GM21723 (cell line): ENCODE measurements at regions not wholly inside any gene's neighbourhood (a gene's known extent, or its start where the extent isn't known, plus 50 kb on each side); places are given as distances from the start of the nearest gene placed in this dataset.
A peak's percentile ranks its signal among the peaks of the same experiment; 100 is the strongest.
"Not testable (repeated sequence)": the region's sequence is repeated elsewhere in the genome, so short reads cannot be mapped to it uniquely, and the experiment has no call there.

Source experiments
- ATAC-seq: cut with Tn5 transposase; IDR thresholded peaks from one replicate; pipeline ENCODE4 v1.9.1; 2021; ENCODE audit warnings: mild to moderate bottlenecking, moderate library complexity; ENCODE audit not compliant: unreplicated experiment

DNA sequence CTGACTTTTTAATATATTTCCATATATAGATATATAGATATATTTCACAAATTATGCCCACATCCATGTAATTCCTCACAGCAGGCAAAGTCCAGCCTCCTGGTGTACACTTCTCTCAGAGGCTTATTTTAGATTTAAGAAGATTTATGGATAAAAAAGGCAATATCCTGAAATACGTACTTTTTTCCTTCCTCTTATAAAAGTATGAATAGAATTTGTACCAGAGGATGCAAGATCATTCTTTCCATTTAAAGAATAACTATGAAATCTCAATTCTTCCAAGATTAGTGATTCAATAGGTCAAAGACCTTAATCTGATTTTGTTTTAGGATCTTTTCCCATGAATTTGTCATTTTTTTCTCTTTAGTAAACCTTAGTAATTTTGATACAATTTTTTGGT, 597.9 kb upstream of the TBL1XR1 start:
- no peak for ATAC-seq

DNA sequence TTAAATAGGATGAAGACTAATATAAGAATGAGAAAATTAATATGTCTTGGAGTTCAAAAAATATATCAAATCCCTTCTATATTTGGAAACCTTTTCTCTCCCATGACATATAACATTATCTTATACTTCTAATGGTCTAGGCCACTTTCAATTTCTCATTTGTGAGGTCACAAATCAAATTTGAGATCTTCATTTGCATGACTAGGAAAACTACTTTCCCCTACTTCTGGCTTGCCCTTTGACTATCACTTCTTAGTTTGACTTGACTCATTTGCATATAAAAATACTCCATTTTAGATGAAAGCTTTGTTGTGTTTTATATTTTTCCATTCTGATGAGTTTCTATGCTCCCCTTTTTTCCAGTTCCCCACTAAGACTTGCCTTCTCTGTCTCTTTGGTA, 598.6 kb upstream of the TBL1XR1 start:
- no peak for ATAC-seq

DNA sequence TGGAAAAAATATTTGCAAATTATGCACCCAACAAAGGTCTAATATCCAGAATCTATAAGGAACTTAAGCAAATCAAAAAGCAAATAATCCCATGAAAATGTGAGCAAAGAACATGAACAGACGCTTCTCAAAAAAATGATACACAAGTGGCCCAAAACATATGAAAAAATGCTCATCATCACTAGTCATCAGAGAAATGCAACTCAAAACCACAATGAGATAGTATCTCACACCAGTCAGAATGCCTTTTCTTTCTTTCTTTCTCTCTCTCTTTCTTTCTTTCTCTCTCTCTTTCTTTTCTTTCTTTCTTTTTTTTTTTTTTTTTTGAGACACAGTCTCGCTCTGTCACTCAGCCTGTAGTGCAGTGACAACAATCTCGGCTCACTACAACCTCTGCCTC, 602.9 kb upstream of the TBL1XR1 start:
- not testable (repeated sequence) for ATAC-seq

DNA sequence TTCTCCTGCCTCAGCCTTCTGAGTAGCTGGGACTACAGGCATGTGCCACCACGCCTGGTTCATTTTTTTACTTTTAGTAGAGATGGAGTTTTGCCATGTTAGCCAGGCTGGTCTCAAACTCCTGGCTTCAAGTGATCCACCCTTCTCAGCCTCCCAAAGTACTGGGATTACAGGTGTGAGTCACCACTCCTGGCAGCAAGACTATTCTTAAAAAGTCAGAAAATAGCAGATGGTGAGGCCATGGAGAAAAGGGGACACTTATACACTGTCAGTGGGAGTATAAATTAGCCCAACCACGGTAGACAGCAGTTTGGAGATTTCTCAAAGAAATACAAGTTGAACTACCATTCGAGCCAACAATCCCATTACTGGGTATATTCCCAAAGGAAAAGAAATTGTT, 603.3 kb upstream of the TBL1XR1 start:
- ATAC-seq, result no peak

DNA sequence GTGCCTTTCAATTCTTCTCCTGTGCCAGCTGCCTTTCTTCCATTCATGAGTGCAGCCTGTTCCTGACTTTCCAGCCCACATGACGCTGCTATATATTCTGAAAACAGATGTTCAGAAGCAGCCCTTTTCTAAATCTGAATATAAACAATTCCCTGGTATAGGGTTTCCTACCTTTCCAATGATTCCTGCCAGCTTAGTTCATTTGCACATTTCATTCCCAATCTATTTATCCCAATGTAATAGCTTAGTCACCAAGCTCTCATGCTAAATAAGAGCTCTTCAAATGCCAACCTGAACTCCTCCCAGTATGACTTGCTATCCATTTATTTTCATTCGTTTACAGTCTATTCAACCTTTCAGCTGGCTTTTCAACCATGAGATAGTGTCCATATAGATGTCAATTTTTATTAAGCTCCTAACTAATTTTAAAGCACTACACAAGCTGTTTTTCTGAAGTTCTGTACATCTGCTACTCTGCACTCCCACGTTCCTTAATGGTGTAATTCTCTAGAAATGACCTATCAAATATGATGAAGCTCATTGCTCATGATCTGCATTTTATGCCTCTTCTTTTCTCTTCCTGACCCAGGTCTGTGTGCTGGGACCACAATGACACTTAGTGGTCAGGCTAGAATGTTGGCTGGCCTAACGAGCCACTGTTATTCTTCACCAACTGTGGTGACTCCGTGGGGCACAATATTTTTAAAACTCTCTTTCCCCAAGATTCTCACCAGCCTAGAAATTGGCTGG, 605.0 kb upstream of the TBL1XR1 start:
- no peak for ATAC-seq

DNA sequence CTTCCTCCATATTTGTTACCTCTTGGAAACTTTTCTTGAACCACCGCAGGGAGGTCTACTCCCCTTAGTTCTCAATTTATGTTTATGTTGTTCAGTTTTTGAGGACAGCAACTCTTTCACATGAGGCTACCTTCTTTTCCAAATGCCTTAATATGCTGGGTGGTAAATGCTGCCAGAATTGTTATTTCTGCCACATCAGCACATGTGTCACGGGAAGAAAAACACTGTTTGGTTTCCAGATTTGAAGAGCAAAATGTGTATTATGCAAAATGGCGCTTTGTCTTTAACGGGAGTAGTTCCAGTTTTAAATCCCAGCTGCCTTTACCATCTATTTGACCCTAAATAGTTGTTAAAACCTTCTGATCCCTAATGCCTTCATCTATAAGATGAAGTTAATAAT, 606.2 kb upstream of the TBL1XR1 start:
- no peak for ATAC-seq

DNA sequence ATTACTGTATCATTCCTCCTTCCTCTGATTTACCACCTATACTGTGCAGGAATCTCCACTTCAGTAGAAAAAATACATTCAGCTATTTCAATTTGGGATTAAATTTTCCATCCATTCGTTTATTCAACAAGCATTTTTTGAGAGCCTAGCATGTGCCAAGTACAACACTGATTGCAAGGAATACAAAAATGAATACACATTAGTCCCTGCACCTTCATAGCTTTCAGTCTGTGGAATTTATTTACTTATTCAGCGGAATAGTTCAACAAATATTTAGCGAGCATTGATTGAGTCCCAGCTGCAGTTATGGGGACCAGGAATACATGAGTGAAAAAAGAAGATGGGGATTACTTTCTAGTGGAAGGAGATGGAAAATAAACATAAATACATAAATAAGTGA, 606.8 kb upstream of the TBL1XR1 start:
- ATAC-seq, result no peak

DNA sequence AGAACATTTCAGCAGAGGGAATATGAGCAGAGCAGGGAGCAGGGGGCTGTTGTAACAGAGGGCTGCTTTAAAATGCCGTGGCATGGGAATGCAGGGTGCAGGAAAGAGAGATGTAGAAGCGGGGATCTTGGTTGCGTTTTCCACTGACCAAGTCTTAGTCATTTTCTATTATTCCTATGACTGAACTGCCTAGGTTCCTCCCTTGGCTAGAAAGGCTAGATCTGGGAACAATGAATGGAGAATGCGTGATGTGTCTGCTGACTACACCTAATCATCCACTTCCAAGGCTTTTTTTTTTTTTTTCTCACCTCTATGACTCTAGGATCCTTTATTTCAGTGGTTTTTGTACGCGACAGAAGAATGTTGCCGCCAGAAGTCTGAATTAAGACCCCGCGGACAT, 607.4 kb upstream of the TBL1XR1 start:
- no peak for ATAC-seq

DNA sequence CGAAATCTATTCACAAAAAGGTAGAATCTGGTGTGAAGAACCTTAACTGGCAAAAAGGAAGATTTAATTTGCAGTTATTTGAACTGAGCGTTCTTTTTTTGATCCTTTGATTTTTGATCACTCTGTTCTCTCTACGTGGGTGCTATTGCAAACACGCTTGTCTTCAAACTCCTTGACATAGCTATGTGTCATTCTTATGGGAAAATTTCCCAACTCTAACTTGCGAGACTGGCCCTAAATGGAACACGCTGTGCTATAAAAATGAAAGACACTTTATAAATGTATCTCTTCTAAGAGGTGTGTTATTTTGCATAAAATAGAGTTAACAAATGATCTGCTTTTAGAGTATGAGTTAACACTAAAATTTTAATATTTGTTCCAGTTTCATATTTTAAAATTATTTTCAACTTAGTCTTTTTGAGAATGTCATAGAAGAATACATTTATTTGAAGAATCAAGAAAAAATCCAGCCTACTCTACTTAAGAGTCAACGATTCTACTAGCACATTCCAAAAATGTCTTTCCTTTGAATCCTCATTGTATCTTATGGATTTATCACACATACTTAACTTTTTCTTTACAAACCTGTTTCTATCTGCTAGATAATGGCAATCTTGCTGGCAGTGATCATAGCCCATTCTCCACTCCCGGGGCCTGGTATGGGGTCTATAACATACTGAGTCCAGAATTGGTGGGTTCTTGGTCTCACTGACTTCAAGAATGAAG, 610.0 kb upstream of the TBL1XR1 start:
- ATAC-seq, result no peak

DNA sequence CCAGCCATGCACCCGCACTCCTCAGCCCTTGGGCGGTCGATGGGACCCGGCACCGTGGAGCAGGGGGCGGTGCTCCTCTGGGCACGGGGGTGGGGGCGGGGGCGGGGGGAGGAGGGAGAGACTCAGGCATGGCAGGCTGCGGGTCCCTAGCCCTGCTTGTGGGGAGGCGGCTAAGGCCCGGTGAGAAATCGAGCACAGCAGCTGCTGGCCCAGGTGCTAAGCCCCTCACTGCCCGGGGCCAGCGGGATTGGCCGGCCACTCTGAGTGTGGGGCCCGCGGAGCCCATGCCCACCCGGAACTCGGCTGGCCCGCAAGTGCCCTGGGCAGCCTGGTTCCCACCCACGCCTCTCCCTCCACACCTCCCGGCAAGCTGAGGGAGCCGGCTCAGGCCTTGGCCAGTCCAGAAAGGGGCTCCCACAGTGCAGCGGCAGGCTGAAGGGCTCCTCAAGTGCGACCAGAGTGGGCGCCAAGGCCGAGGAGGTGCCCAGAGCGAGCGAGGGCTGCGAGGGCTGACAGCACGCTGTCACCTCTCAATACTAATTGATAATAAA, 611.7 kb upstream of the TBL1XR1 start:
- ATAC-seq, result not testable (repeated sequence)

DNA sequence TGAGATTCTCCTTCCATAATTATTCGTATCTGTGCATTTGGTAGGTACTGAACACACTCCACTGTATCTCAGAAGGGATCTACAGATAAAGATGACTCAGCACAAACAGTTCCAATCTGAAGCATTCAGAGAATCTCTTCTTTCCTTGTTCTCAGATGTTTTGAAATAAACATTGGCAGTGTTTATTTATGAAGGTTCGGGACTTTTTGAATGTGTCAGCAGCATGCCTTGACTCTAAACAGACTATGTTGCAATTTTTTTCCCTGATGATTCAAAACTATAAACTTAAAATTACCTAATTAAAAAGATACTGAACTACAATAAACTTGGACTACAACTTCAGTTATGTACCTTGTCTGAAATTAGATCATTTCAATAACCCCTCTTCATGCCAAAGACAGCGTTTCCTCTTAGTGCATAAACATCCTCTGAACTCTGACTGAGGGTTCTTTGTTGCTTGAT, 612.9 kb upstream of the TBL1XR1 start:
- ATAC-seq, result no peak

DNA sequence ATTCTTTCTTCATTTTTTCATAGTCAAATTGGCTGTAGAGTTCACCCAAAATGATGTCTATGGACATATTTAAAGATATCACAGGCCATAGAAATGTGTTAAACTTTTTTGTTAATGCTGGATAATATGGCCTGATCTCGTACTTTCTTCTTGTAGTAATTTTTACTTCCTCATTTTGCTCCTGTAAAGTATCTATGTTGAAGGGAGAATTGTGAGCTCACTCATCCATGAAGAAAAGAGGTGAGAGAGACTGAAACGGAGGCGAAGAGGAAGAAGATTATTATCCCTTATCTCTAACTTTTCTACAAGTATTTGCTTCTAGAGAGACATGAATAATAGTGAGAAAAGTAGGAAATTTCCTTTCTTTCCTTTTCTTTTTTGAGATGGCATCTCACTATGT, 613.8 kb upstream of the TBL1XR1 start:
- peak; percentile 60 for ATAC-seq

DNA sequence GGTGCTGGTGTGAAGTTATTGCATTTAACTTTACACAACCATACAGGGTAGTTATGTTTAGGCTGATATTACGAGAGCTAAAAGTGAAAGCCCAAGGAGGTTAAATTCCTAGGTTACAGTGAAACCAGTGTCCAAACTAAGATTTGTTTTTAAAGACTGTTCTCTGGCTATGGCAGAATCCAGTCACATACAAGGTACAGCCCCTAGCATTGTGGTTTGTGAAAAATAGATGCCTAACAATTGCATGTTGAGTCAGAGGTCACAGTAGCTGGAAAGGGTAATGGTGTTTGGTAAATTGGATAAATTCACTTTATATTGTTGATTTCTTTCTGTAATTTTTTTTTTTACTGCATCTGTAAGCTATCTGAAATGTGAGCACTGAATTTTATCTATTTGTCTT, 614.6 kb upstream of the TBL1XR1 start:
- ATAC-seq, result no peak

DNA sequence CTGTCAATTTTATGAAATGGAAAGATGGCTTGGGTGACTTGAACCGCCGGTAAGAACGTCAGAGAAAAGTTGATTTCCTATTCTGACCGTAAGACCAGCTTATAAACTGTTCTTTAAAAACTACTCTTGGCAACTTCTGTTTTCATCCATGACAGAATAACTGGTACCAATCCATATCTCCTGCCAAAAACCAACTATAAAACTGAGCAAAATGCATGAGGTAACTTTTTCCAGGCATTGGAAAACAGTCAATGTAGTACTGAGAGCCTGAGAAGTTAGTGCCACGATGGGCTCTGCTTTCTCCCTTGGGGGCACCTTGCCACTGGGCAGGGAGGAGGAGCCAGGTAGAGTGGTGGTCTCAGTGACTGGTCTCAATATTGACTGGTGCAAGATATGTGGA, 615.2 kb upstream of the TBL1XR1 start:
- ATAC-seq, result no peak

DNA sequence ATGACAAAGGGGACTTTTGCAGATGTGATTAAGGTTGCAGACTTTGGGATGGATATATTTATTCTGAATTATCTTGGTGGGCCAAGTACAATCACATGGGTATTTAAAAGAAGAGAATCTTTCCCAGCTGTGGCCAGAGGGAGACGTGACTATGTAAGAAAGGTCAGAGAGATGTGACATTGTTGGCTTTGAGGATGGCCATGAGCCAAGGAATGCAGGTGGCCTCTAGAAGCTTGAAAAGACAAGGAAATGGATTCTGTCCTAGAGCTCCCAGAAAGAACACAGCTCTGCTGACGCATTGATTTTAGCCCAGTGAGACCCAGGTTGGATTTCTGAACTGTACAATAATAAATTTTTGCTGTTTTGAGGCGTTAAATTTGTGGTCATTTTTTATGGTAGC, 616.0 kb upstream of the TBL1XR1 start:
- ATAC-seq, result no peak

DNA sequence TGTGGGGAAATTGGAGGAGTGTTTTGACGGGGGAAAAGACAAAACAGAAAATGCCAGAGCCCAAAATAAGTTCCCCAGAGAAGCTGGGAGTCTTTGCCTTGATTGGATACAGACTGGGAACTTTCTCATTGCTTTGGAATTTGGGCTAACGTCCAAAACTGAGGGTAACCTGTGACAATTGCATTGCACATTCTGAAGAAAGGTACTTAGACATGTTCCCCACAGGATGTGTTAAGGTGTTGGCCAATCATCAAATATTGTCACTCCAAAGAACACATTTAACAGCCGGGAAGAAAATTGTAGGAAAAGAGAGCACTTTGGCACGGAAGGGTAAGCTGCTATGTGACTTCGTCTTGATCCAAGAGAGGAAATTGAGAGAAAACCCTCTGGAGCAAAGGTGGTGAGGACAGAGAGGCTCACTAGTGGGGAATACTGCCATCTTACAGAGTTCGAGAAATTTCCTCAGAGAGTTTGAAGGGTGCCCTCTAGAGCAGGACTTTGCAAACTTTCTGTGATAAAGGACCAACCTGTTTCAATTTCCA, 619.5 kb upstream of the TBL1XR1 start:
- no peak for ATAC-seq

DNA sequence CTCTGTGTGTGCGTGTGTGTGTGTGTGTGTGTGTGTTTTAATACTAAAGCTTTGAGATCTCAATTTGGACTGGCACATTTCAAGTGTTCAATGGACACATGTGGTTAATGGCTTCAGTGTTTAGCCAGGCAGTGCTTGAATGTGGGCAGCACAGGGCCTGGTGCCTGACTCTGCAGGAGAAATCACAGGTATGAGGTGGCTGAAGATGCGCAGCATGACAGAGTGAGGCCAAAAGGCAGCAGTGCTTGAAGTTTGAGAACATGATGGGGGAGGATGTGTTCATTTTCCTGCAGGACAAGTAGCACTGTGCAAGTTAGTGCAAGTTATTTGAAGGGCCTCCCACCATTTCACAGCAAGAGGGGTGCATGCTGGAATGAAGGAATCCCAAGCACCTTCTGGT, 620.5 kb upstream of the TBL1XR1 start:
- no peak for ATAC-seq

DNA sequence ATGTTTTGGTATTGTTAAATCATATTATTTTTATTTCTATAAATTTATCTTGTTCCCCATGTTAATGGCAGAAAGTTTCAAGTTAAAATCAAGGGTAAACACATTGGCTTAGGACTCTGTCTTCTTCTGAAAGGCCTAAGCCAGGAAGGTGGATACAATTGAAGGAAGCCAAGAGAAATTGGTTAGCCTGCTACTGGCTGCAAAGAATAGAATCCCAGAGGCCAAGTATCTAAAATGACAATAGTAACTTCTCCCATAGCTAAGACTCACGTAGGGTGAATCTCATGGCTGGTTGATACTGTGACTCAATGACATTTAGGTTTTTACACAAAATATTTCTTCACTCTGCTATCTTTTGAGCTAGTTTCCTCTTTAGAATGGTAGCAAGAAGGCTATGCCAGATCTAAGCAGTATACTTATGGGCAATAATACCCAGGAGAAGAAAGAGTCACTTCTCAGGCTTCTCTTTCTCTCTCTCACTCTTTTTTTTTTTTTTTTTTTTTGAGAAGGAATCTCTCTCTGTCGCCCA, 621.5 kb upstream of the TBL1XR1 start:
- ATAC-seq, result no peak

DNA sequence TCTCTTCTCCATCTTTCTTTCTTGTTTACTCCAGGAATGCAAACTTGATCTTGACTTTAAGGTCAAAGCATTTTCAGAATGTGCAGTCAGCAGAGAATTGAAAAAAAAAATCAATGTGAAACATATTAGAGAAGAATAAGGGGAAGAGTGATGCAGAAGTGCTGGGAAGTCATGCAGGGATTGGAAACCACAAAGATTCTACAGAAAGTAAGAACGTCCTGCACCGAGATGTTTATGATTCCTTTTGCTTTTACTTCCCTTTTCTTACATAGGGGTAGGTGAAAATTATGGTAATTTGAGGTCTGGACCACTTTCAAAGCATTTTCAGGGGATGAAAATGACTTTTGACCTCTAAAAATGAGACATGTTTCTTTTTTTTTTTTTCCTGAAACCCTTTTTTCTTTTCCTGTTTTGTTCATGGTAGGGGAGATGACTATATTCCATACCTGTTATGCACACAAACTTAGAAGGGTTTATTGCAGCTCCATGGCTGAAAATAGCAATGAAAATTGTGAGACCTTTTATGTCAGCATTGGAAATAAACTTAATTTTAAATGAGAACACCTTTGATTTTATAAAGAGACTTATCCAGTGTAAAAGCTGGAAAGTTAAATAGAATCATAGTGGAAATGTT, 623.5 kb upstream of the TBL1XR1 start:
- peak; percentile 76 for ATAC-seq

DNA sequence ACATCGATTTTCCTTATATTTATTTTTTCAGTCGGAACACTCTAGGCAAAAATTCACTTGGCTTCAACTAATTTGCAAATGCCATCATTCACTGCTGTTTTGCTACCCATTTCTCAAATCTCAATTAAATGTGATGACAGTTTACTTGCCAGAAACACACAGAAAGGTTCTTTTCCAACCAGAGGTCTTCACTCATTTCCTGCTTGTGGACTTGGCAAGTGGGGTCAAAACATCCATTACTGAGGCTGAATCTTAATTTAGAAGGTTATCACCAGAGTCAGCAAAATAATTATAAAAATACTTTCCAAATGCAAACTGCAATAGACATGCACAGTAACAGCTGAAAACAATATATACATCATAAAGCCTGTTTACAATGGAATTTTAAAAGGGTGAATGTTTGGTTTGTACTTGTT, 625.4 kb upstream of the TBL1XR1 start:
- no peak for ATAC-seq

DNA sequence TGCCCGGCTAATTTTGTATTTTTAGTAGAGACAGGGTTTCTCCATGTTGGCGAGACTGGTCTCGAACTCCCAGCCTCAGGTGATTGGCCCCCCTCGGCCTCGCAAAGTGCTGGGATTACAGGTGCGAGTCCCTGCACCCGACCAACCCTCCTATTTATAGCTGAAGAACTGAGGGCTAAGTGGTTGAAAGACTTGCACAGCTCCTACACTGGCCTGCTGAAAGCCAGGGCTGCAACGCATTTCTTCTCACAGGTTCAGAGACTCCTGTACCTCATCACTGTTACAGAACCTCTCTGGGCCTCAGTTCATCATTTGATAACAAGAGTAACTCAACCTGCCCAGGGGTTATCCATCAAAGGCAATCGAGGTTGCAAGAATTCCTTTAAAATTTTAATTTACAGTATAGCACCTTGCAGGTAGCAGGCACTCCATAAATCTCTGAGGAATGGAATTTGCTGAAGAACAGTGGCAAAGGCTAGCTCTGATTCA, 626.5 kb upstream of the TBL1XR1 start:
- ATAC-seq, result no peak
